ENCODE measurements at regions not wholly inside any gene's neighbourhood (a gene's known extent, or its start where the extent isn't known, plus 50 kb on each side); places are given as distances from the start of the nearest gene placed in this dataset.

GRCh38 chr7:115548756-115549155 lies 481.8 kb downstream of the TFEC start:
- H3K9me3 ChIP-seq = no peaks in the 10 kb centered on the region
- 84% methylated on average over 1 of the region's 1 CpG for WGBS
- H3K4me1 ChIP-seq = no peaks in the 10 kb centered on the region
- no peak overlapping the region for H3K27ac ChIP-seq
- no peak for DNase-seq (ENCODE audit: low spot score in 2 of 2)
- no peak overlapping the region for H3K4me3 ChIP-seq
- TF ChIP-seq CTCF (IDR thresholded peaks at IDR 0.05) = no peak
- H3K27me3 ChIP-seq = no peaks in the 10 kb centered on the region
- H3K36me3 ChIP-seq = no peaks in the 10 kb centered on the region

- DNase-seq (ENCODE audit: low spot score in 2 of 2) = no peak
- Histone ChIP-seq H3K4me3 (no peak overlapping the region), H3K36me3 (no peaks in the 10 kb centered on the region), H3K27ac (no peak overlapping the region), H3K9me3 (no peaks in the 10 kb centered on the region), H3K4me1 (no peaks in the 10 kb centered on the region), H3K27me3 (no peaks in the 10 kb centered on the region)
- TF ChIP-seq POLR2A (IDR thresholded peaks at IDR 0.05) (no peak), EP300 (IDR thresholded peaks at IDR 0.05) (no peak), POLR2AphosphoS5 (IDR thresholded peaks at IDR 0.05) (no peak), CTCF (IDR thresholded peaks at IDR 0.05) (no peak)
Observed at GRCh38 chr7:115546790-115547189, 483.8 kb downstream of the TFEC start.

- Histone ChIP-seq H3K27me3 (no peaks in the 10 kb centered on the region), H3K27ac (no peak overlapping the region), H3K4me3 (no peak overlapping the region), H3K9me3 (no peaks in the 10 kb centered on the region), H3K36me3 (no peaks in the 10 kb centered on the region), H3K4me1 (no peaks in the 10 kb centered on the region)
- no peak for TF ChIP-seq POLR2AphosphoS5 (IDR thresholded peaks at IDR 0.05)
- no peak for TF ChIP-seq CTCF (IDR thresholded peaks at IDR 0.05)
- no peak for TF ChIP-seq POLR2A (IDR thresholded peaks at IDR 0.05)
- no peak for TF ChIP-seq EP300 (IDR thresholded peaks at IDR 0.05)
- no peak for DNase-seq (ENCODE audit: low spot score in 2 of 2)
- WGBS = 84% methylated on average over 1 of the region's 1 CpG
Observed at GRCh38 chr7:115533785-115534184, 496.8 kb downstream of the TFEC start.

GRCh38 chr7:115526278-115526677 lies 504.3 kb downstream of the TFEC start:
- TF ChIP-seq POLR2A (IDR thresholded peaks at IDR 0.05) (no peak), CTCF (IDR thresholded peaks at IDR 0.05) (no peak), POLR2AphosphoS5 (IDR thresholded peaks at IDR 0.05) (no peak), EP300 (IDR thresholded peaks at IDR 0.05) (no peak)
- no peak overlapping the region for H3K4me3 ChIP-seq
- H3K27ac ChIP-seq = no peak overlapping the region
- no peaks in the 10 kb centered on the region for H3K4me1 ChIP-seq
- no peaks in the 10 kb centered on the region for H3K36me3 ChIP-seq
- H3K9me3 ChIP-seq = no peaks in the 10 kb centered on the region
- no peak for DNase-seq (ENCODE audit: low spot score in 2 of 2)
- 59% methylated on average over 3 of the region's 3 CpGs for WGBS
- no peaks in the 10 kb centered on the region for H3K27me3 ChIP-seq

- no peak for TF ChIP-seq EP300 (IDR thresholded peaks at IDR 0.05)
- TF ChIP-seq POLR2A (IDR thresholded peaks at IDR 0.05) = no peak
- TF ChIP-seq CTCF (IDR thresholded peaks at IDR 0.05) = no peak
- TF ChIP-seq POLR2AphosphoS5 (IDR thresholded peaks at IDR 0.05) = no peak
Observed at GRCh38 chr7:115522174-115522573, 508.4 kb downstream of the TFEC start.

More at GRCh38 chr7:115522174-115522573, 508.4 kb downstream of the TFEC start:
- H3K27ac ChIP-seq = no peak overlapping the region
- H3K27me3 ChIP-seq = no peaks in the 10 kb centered on the region
- H3K4me1 ChIP-seq = no peaks in the 10 kb centered on the region
- no peaks in the 10 kb centered on the region for H3K36me3 ChIP-seq
- WGBS = 88% methylated on average over 3 of the region's 3 CpGs
- H3K9me3 ChIP-seq = no peaks in the 10 kb centered on the region
- no peak for DNase-seq (ENCODE audit: low spot score in 2 of 2)
- H3K4me3 ChIP-seq = no peak overlapping the region

Measured in suprapubic skin (tissue), 4 donors.